Vagina (tissue), 2 donors: ENCODE measurements at regions not wholly inside any gene's neighbourhood (a gene's known extent, or its start where the extent isn't known, plus 50 kb on each side); places are given as distances from the start of the nearest gene placed in this dataset.
"Not testable (repeated sequence)": the region's sequence is repeated elsewhere in the genome, so short reads cannot be mapped to it uniquely, and the experiment has no call there.

Experiments used
- CTCF ChIP-seq, 3 experiments: fragments of 450-650 bp in 2 of 3; fragments of 200-600 bp in 1 of 3; sonication (generic) in 1 of 3; IDR thresholded peaks; one replicate each; pipeline ENCODE4 v1.5.1; 2017 to 2019; ENCODE audit warnings: antibody characterized with exemption in 3 of 3, mild to moderate bottlenecking in 2 of 3, moderate library complexity in 2 of 3
- POLR2A ChIP-seq, 2 donors: fragments of 450-650 bp; IDR thresholded peaks; one replicate each; pipeline ENCODE4 v1.6.1; 2017; ENCODE audit warnings: antibody characterized with exemption in 2 of 2, mild to moderate bottlenecking in 2 of 2, moderate library complexity in 2 of 2
- POLR2AphosphoS5 ChIP-seq, 2 donors: sonication (generic); formaldehyde crosslinking; IDR thresholded peaks; one replicate each; pipeline ENCODE4 v1.9.0; 2017; ENCODE audit warnings: antibody characterized with exemption in 2 of 2, mild to moderate bottlenecking in 2 of 2, low read depth in 1 of 2; ENCODE audit not compliant: insufficient read depth in 1 of 2

GRCh38 chr12:131293071-131294015 lies 339.6 kb downstream of the ADGRD1 start:
- TF ChIP-seq CTCF (IDR thresholded peaks at IDR 0.05); POLR2A (IDR thresholded peaks at IDR 0.05); POLR2AphosphoS5 (IDR thresholded peaks at IDR 0.05; ENCODE audit: insufficient read depth in 1 of 2, low read depth in 1 of 2): not testable (repeated sequence)
